CD4-positive, alpha-beta T cell treated with Interleukin-17A for 4 hours (primary cell): ENCODE measurements at regions not wholly inside any gene's neighbourhood (a gene's known extent, or its start where the extent isn't known, plus 50 kb on each side); places are given as distances from the start of the nearest gene placed in this dataset.
"Not testable (repeated sequence)": the region's sequence is repeated elsewhere in the genome, so short reads cannot be mapped to it uniquely, and the experiment has no call there.

Experiments used
- DNase-seq: peaks from one replicate; pipeline ENCODE4 v3.0.0-alpha.2; 2020; ENCODE audit warnings: mixed read lengths

DNA sequence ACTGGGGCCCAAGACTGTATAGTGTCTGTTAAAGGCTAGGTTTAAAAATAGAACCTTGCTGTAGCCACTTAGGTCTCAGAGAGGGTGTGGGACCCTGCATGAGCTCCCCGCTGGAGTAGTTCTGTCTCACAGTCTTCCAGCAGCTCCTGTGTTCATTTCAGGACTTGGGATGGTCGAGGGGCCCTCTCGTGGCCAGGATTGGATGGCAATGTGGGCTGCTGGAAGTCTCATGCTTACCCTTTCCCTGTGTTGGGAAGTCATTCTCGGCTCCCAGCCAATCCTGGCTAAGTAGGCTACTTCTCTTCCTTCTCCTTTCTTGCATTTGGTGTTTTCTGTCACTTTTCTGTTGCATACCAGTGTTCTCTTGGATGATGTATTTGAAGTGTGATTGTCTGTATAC, 284.0 kb upstream of the GCFC2 start:
- no peak for DNase-seq

- DNase-seq: not testable (repeated sequence)
These were observed 277.9 kb upstream of the GCFC2 start for GRCh38 chr2:75988622-75989021.

GRCh38 chr2:75986617-75987016, 275.9 kb upstream of the GCFC2 start:
- DNase-seq: no peak

- no peak for DNase-seq
These were observed 272.0 kb upstream of the GCFC2 start for GRCh38 chr2:75982719-75983118.

- DNase-seq: no peak
These were observed 253.9 kb upstream of the GCFC2 start for GRCh38 chr2:75964646-75965045.

GRCh38 chr2:75960472-75961009, 249.8 kb upstream of the GCFC2 start:
- DNase-seq: no peak

GRCh38 chr2:75959724-75960471, 249.2 kb upstream of the GCFC2 start:
- DNase-seq: no peak

GRCh38 chr2:75954761-75955160, 244.0 kb upstream of the GCFC2 start:
- no peak for DNase-seq

GRCh38 chr2:75952173-75952572, 241.5 kb upstream of the GCFC2 start:
- no peak for DNase-seq

DNA sequence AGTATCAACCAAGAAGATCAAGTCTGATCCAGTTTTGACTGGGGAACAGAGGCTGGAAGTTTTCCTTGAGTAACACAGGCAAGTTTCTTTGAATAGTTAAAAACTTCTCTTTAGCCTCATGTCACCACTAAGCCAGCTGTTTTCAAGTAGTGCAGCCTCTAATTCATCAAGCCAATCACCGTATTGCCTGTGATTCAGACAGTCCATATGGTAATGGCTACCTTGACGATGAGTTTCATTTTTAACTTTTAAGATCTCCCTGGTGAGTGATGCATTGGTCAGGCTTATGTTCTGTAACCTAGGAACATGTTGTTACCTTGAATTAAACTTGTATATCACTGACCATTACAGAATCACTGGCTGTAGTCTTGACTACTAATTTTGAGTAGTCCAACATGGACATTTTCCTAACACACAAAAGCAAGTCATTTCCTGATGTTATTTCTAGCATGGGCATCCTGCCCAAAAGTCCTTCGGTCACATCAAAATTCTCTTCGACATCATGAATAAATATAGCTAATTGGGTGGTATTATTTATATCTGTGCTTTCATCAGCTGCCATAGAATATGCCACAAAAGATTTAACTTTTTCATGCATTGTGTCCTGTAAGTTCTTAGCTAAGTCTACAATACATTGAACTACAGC, 238.8 kb upstream of the GCFC2 start:
- DNase-seq: no peak

DNA sequence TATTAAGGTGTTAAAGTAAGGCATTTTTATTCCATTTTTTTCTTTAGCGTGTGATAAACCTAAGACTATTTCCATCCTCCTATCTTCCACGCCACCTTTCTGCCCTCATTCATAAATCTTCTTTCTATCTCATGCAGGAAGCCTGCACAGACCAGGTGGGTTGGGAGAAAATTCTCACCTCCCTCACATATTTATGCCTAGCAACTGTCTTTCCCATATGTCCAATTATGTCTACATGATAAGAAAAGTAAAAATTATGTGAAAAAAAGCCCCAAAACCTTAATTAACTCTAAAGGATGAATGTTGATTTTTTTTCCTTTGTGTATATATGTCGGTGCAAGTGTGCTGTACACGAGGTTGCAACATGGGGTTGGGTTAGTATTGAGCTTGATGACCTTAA, 225.6 kb upstream of the GCFC2 start:
- DNase-seq: no peak

GRCh38 chr2:75932996-75933395, 222.3 kb upstream of the GCFC2 start:
- no peak for DNase-seq

DNA sequence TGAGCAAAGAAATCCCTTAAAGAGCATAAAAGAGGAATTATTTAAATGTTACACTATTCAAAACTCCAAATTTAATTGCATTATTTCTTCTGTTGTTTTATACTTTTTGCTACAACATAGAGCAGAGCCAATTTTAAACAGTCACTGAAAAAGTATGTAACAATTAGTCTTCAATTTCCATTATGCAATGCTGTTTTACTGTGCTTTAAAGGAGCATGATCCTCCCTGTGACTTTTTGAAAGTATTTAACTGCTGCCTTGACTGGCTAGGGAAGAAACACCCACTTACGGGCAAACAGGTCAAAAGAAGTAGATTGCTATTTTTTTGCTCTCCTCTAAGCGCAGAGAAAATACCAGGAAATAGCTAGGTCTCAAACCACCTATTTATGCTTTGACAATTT, 217.4 kb upstream of the GCFC2 start:
- DNase-seq: no peak

DNA sequence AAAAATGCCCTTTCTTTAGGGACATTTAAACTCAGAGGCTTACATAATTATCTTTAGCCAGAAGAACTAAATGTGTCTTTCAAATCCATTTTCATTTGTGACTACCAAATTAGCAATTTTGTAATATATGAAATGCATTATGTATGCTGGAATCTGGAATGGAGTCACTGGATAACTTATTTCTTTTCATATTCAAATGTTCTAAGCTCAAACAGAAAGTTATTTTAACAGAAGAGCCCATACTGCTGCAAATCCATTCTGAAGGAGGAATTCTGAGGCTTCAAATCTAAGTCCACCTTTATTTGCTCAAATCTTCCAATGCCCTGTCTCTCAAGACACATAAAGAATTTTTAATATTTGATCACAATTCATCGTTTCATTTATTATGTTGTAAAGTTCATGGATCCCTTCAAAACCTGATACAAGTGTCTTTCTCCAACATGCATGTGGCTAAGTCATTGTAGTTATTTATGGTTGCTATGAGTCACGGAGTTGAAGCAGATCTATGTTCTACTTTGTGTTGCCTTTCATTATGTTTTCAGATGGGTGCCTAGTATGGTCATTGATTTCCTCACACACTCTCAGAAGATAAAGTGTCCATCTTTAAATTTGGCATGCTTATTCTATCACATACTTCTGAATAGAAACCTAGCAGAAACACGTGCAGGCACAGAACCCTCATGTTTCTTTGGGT, 214.8 kb upstream of the GCFC2 start:
- DNase-seq: no peak

DNA sequence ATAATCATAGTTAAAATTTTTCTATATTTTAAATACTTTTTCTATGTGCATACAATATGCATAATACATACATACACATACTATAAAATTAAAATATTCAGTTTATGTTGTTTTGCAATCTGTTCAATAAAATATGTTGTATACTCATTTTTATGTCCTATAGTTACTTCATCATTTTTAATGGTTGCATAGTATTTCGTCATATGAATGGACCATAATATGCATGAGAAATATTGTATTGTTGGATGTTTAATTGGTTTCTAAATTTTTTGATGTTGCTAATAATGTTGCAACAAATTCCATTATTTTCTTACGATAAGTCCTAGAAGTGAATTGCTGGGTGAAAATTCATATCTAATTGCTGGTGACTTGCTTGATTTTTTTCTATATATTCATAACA, 211.5 kb upstream of the GCFC2 start:
- no peak for DNase-seq

- DNase-seq: no peak
These were observed 210.3 kb upstream of the GCFC2 start for GRCh38 chr2:75920859-75921551.

DNA sequence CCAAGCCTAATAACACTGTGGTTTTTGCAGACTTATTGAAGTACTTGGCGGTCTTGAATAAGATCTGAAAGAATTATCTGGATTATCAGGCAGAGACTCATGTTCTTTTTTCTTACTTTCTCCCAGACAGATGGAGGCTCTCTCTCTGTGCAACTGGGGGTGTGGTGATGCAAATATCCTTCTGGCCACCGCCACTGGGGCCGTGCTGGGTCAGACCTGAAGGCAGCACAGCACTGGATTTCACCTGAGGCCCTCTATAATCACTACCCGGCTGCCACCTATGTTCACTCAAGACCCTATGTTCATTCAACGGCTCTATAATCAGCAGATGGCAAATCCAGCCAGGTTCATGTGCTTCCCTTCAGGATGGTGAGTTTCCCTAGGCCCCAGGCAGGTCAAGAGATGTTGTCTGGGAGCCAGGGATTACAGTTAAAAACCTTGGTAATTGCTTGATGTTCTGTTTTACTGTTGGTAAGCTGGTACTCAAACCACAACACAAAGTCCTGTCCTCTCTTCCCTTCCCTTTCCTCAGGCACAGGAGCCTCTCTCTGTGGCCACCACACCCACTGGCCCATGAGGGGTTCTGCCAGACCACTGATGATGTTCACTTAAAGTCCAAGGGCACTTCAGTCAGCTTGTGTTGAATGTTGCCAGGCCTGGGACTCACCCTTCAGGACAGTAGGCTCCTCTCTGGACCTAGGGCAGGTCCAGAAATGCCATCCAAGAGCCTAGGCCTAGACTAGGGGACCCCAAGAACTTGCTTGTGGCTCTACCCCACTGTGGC, 205.3 kb upstream of the GCFC2 start:
- DNase-seq: no peak

DNA sequence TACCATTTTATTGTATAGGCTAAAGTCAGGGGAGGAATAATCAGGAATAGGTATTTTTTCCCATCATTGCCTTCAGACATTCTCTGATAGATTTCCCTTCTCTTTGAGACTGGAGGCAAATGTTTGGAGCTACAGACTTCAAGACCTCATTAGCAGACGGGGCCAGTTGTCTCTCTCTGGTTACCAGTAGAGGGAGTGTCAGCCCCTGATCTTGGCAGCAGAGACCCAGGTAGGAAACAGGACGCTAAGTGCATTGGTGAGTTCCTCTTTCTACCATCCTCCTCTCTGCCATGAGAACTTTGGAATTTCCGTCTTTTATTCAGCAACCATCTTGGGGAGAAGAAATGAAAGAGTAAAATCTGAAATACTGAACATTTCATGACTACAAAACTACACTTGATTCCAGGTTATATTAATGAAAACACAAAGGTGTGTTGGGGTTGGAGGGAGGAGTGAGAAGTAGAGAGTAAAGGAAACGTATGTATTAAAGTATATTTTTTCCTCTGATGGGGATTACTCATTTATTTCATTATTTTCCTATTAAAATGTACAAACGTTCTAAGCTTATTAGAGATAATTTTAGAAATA, 186.2 kb upstream of the GCFC2 start:
- no peak for DNase-seq

GRCh38 chr2:75894170-75894569, 183.5 kb upstream of the GCFC2 start:
- no peak for DNase-seq

GRCh38 chr2:75892490-75892889, 181.8 kb upstream of the GCFC2 start:
- DNase-seq: no peak

DNA sequence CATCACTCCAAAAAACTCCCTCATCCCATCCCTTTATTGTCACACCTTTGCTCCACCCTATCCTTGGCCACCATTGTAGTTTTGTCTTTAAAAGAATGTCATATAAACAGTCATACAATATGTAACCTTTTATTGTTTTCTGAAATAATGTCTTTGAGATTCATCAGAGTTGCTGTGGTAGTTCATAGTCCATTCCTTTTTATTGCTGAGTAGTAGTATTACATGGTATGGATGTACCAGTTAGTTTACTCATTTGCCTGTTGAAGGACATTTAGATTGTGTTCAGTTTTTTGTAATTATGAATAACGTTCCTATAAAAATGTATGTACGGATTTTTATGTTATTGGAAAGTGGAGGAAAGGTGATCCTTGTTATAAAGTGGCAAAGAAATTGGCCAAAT, 171.8 kb upstream of the GCFC2 start:
- DNase-seq: no peak

- DNase-seq: not testable (repeated sequence)
These were observed 164.9 kb upstream of the GCFC2 start for GRCh38 chr2:75875606-75876005.
